Tibial nerve (tissue), 4 donors: ENCODE measurements at regions not wholly inside any gene's neighbourhood (a gene's known extent, or its start where the extent isn't known, plus 50 kb on each side); places are given as distances from the start of the nearest gene placed in this dataset.

ENCODE experiments used
- DNase-seq, 2 donors: peaks; one replicate each; pipeline ENCODE4 v3.0.0-alpha.2; 2019; ENCODE audit warnings: low spot score in 2 of 2
- H3K27ac ChIP-seq, 4 donors: fragments of 200-600 bp; sonication (generic) in 3 of 4; one replicate each; pipeline ENCODE4 v1.5.1; 2017 to 2019; ENCODE audit warnings: mild to moderate bottlenecking in 1 of 4
- H3K27me3 ChIP-seq, 2 donors: fragments of 200-600 bp; sonication (generic) in 1 of 2; one replicate each; pipeline versions ENCODE4 v1.5.1 to v1.6.0; 2017 to 2019
- H3K36me3 ChIP-seq, 3 donors: fragments of 200-600 bp; sonication (generic); one replicate each; pipeline ENCODE4 v1.5.1; 2018 to 2019
- H3K4me1 ChIP-seq, 4 donors: fragments of 200-600 bp; sonication (generic) in 3 of 4; one replicate each; pipeline ENCODE4 v1.5.1; 2017 to 2019
- H3K4me3 ChIP-seq, 4 donors: fragments of 200-600 bp; sonication (generic) in 3 of 4; one replicate each; pipeline ENCODE4 v1.5.1; 2017 to 2019; ENCODE audit warnings: mild to moderate bottlenecking in 1 of 4, moderate library complexity in 1 of 4
- H3K9me3 ChIP-seq, 4 donors: fragments of 200-600 bp; sonication (generic) in 3 of 4; one replicate each; pipeline ENCODE4 v1.5.1; 2017 to 2019
- CTCF ChIP-seq, 5 experiments: fragments of 200-600 bp in 3 of 5; fragments of 450-650 bp in 2 of 5; sonication (generic) in 3 of 5; IDR thresholded peaks; one replicate each; pipeline ENCODE4 v1.5.1; 2016 to 2019; ENCODE audit warnings: antibody characterized with exemption in 5 of 5, mild to moderate bottlenecking in 3 of 5, moderate library complexity in 2 of 5
- EP300 ChIP-seq, 2 donors: sonication (generic); formaldehyde crosslinking; IDR thresholded peaks; one replicate each; pipeline ENCODE4 v1.6.1; 2017; ENCODE audit warnings: antibody characterized with exemption in 2 of 2, mild to moderate bottlenecking in 1 of 2
- POLR2A ChIP-seq, 2 donors: fragments of 450-650 bp; IDR thresholded peaks; one replicate each; pipeline ENCODE4 v1.6.1; 2017; ENCODE audit warnings: antibody characterized with exemption in 2 of 2, mild to moderate bottlenecking in 2 of 2, moderate library complexity in 2 of 2
- WGBS, 2 donors: methylation state at CpG; one replicate each; pipeline ENCODE4 v1.1.5; 2018; 5-methylcytosine and 5-hydroxymethylcytosine counted together

DNA sequence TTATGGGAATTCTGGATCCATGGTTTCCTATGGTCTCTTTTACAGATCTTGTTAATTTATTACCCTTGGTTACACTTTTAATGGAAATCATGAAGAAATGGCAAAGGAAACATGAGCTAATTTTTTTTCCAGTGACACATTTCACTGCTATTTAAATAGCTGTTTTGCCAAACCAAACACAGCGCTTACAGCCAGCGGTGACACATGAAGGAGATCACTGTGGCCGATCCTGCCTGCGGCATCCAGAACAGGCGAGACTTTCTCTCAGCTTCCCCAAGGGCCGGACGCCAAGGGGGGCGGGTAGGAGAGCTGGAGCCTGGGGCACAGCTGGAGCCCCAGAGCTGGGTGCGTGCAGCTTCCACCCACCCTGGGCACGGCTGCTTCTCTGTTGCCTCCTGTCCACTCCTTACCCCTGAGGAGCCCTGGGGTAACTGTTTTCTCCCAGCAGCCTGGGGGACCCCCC is 81.4 kb upstream of the PKDCC start:
- Histone ChIP-seq H3K27me3 (no peaks in the 10 kb centered on the region), H3K27ac (peak overlapping the region; percentile 67 to 92 (median 81)), H3K4me3 (peak overlapping the region in 1 of 4 donors; percentile 5), H3K4me1 (peaks cover 0 to 82% (median 54%) of the 10 kb centered on the region in 4 donors), H3K36me3 (no peaks in the 10 kb centered on the region), H3K9me3 (no peaks in the 10 kb centered on the region)
- DNase-seq, result peak; percentile 81 to 86
- WGBS, 2 donors, result 9 to 29% methylated on average over 9 to 10 of the region's 10 CpGs
- TF ChIP-seq POLR2A (IDR thresholded peaks at IDR 0.05) (no peak), EP300 (IDR thresholded peaks at IDR 0.05) (peak in 1 of 2 donors; percentile 78), CTCF (IDR thresholded peaks at IDR 0.05) (peak in 2 of 5 experiments; percentile 7 to 18)

GRCh38 chr2:41966920-41967319 is 80.9 kb upstream of the PKDCC start:
- peaks cover 0 to 84% (median 54%) of the 10 kb centered on the region in 4 donors for H3K4me1 ChIP-seq
- DNase-seq, result peak; percentile 53 to 67

DNA sequence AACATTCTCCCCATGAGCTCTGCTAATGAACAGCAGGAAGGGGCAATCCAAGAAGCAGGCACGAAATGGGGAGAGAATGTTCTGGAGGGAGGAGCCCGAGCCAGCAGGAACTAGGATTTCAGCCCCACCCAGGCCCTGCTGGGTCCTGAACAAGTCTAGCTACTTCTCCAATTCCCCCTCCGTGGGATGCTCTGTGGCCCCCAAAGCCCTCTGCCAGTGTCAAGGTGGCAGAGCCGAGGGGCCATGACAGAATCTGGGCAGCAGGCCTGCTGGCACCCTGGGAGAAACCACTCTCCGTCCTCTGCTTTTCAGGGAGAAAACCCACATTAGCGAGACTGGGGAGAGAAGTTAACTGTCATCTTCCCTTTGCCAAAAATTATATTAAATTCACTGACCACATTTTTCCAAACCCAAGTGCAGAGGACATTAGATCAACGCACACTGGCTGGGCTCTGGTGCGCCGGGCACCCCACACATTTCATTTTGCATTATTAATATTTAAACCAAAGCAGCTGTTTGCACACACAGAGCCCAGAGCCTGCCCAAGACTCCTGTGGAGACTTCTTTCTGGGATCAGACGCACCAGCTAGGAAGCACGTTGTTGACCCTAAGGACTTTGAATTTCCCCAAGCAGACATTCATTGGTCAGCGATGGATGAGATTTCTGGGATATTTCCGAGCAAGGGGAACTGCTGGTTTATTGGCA is 80.2 kb upstream of the PKDCC start:
- peak overlapping the region; percentile 67 to 92 (median 81) for H3K27ac ChIP-seq
- no peaks in the 10 kb centered on the region for H3K9me3 ChIP-seq
- H3K36me3 ChIP-seq, result no peaks in the 10 kb centered on the region
- no peak for TF ChIP-seq CTCF (IDR thresholded peaks at IDR 0.05)
- TF ChIP-seq EP300 (IDR thresholded peaks at IDR 0.05), result no peak
- peak in 1 of 2 donors; percentile 49 for DNase-seq
- peaks cover 0 to 80% (median 54%) of the 10 kb centered on the region in 4 donors for H3K4me1 ChIP-seq
- no peaks in the 10 kb centered on the region for H3K27me3 ChIP-seq
- peak overlapping the region in 1 of 4 donors; percentile 5 for H3K4me3 ChIP-seq
- WGBS, 2 donors, result 33 to 42% methylated on average over 11 to 13 of the region's 13 CpGs

More at GRCh38 chr2:41966920-41967319, 80.9 kb upstream of the PKDCC start:
- WGBS, 2 donors, result 30 to 48% methylated on average over 8 of the region's 8 CpGs
- H3K27me3 ChIP-seq, result no peaks in the 10 kb centered on the region
- H3K4me3 ChIP-seq, result peak overlapping the region in 1 of 4 donors; percentile 5
- TF ChIP-seq POLR2A (IDR thresholded peaks at IDR 0.05), result no peak
- TF ChIP-seq CTCF (IDR thresholded peaks at IDR 0.05), result no peak
- TF ChIP-seq EP300 (IDR thresholded peaks at IDR 0.05), result peak; percentile 39 to 74
- H3K9me3 ChIP-seq, result no peaks in the 10 kb centered on the region
- H3K36me3 ChIP-seq, result no peaks in the 10 kb centered on the region
- H3K27ac ChIP-seq, result peak overlapping the region; percentile 67 to 92 (median 81)

GRCh38 chr2:41968182-41968578 is 79.6 kb upstream of the PKDCC start:
- Histone ChIP-seq H3K36me3 (no peaks in the 10 kb centered on the region), H3K4me1 (peaks cover 0 to 75% (median 52%) of the 10 kb centered on the region in 4 donors), H3K27me3 (no peaks in the 10 kb centered on the region), H3K9me3 (no peaks in the 10 kb centered on the region), H3K27ac (peak overlapping the region; percentile 67 to 92 (median 81)), H3K4me3 (no peak overlapping the region)
- TF ChIP-seq POLR2A (IDR thresholded peaks at IDR 0.05), result no peak
- no peak for TF ChIP-seq CTCF (IDR thresholded peaks at IDR 0.05)
- TF ChIP-seq EP300 (IDR thresholded peaks at IDR 0.05), result no peak
- WGBS, 2 donors, result 18 to 31% methylated on average over 2 of the region's 2 CpGs
- no peak for DNase-seq

DNA sequence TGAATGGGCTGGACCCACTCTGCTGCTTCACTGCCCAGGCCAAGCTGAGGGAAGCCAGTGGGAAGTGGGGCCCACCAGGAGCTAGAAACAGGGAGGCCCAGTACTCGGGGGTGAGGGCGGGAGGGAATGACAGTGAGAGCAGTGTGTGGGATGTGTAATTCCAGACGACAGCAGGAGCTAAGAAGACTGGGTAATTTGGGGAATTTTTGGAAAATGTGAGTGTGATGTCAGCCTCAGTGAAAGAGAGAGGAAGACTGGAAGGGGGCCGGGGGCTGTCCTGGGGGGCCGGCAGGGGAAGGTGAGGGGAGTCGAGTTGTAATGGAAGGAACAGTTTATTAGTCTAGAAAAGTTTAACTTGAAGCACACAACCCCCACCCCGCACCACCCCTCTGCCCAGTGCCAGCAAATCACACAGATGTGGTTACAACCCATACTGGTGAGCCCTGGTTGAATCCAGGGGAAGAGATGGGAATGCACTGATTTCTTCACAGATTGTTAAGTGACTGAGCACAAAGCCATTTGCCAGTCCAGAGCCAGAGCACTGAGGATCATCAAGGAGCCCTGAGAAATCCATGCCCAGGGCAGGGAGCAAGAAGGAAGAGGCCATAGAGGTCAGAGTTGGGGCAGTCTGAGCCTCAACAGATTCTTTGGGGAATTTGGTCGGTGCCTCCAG is 76.7 kb upstream of the PKDCC start:
- no peaks in the 10 kb centered on the region for H3K36me3 ChIP-seq
- WGBS, 2 donors, result 41 to 54% methylated on average over 8 of the region's 8 CpGs
- no peaks in the 10 kb centered on the region for H3K27me3 ChIP-seq
- peak overlapping the region in 2 of 4 donors; percentile 5 to 21 for H3K27ac ChIP-seq
- no peak overlapping the region for H3K4me3 ChIP-seq
- DNase-seq, result no peak
- TF ChIP-seq CTCF (IDR thresholded peaks at IDR 0.05), result no peak
- no peak for TF ChIP-seq POLR2A (IDR thresholded peaks at IDR 0.05)
- no peak for TF ChIP-seq EP300 (IDR thresholded peaks at IDR 0.05)
- peaks cover 0 to 45% (median 24%) of the 10 kb centered on the region in 4 donors for H3K4me1 ChIP-seq
- no peaks in the 10 kb centered on the region for H3K9me3 ChIP-seq
